PFSK-1 (cell line): ENCODE measurements at regions not wholly inside any gene's neighbourhood (a gene's known extent, or its start where the extent isn't known, plus 50 kb on each side); places are given as distances from the start of the nearest gene placed in this dataset.

Experiments
- FOXP2 ChIP-seq: optimal IDR thresholded peaks from 2 replicates; pipeline ENCODE3; 2011; ENCODE audit warnings: borderline replicate concordance, control low read depth, inconsistent platforms; ENCODE audit not compliant: insufficient read depth; ENCODE audit errors: extremely low read length, extremely low read depth
- POLR2AphosphoS5 ChIP-seq: IDR thresholded peaks from 2 replicates; pipeline ENCODE4 v1.6.1; 2012; ENCODE audit warnings: low read depth, mild to moderate bottlenecking, control low read depth, low read length, moderate library complexity
- SIN3A ChIP-seq: IDR thresholded peaks from 2 replicates; pipeline ENCODE4 v1.6.1; 2012; ENCODE audit warnings: mild to moderate bottlenecking, low read length, moderate library complexity, borderline replicate concordance; ENCODE audit not compliant: insufficient read depth
- TAF1 ChIP-seq: IDR thresholded peaks from 2 replicates; pipeline ENCODE4 v1.6.1; 2012; ENCODE audit warnings: low read length, control low read depth, borderline replicate concordance; ENCODE audit not compliant: insufficient read depth
- TF ChIP-seq, protein P1 (sequence below), 2 experiments: IDR thresholded peaks; 2 replicates each; pipeline versions ENCODE4 v1.6.1 to v1.8.0; 2011 to 2012; ENCODE audit warnings: low read depth in 2 of 2, low read length in 2 of 2, control low read depth in 1 of 2, inconsistent platforms in 1 of 2, mild to moderate bottlenecking in 1 of 2, moderate library complexity in 1 of 2; ENCODE audit not compliant: insufficient read depth in 1 of 2

GRCh38 chr12:113658006-113658655 is 186.5 kb upstream of the LHX5 start:
- TF ChIP-seq POLR2AphosphoS5 (no peak), TAF1 (no peak), SIN3A (no peak), FOXP2 (no peak)
- TF ChIP-seq, protein P1, sequence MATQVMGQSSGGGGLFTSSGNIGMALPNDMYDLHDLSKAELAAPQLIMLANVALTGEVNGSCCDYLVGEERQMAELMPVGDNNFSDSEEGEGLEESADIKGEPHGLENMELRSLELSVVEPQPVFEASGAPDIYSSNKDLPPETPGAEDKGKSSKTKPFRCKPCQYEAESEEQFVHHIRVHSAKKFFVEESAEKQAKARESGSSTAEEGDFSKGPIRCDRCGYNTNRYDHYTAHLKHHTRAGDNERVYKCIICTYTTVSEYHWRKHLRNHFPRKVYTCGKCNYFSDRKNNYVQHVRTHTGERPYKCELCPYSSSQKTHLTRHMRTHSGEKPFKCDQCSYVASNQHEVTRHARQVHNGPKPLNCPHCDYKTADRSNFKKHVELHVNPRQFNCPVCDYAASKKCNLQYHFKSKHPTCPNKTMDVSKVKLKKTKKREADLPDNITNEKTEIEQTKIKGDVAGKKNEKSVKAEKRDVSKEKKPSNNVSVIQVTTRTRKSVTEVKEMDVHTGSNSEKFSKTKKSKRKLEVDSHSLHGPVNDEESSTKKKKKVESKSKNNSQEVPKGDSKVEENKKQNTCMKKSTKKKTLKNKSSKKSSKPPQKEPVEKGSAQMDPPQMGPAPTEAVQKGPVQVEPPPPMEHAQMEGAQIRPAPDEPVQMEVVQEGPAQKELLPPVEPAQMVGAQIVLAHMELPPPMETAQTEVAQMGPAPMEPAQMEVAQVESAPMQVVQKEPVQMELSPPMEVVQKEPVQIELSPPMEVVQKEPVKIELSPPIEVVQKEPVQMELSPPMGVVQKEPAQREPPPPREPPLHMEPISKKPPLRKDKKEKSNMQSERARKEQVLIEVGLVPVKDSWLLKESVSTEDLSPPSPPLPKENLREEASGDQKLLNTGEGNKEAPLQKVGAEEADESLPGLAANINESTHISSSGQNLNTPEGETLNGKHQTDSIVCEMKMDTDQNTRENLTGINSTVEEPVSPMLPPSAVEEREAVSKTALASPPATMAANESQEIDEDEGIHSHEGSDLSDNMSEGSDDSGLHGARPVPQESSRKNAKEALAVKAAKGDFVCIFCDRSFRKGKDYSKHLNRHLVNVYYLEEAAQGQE (IDR thresholded peaks at IDR 0.05; ENCODE audit: insufficient read depth in 1 of 2, low read depth in 2 of 2, low read length in 2 of 2): no peak
